GM19043 (cell line): ENCODE measurements at regions not wholly inside any gene's neighbourhood (a gene's known extent, or its start where the extent isn't known, plus 50 kb on each side); places are given as distances from the start of the nearest gene placed in this dataset.
"Not testable (repeated sequence)": the region's sequence is repeated elsewhere in the genome, so short reads cannot be mapped to it uniquely, and the experiment has no call there.

ENCODE experiments used
- ATAC-seq: cut with Tn5 transposase; IDR thresholded peaks from one replicate; pipeline ENCODE4 v1.9.1; 2021; ENCODE audit warnings: low read depth; ENCODE audit not compliant: unreplicated experiment

- ATAC-seq = no peak
Observed at GRCh38 chr2:122251566-122251965, 496.1 kb downstream of the TSN start.

GRCh38 chr2:122255924-122256323 lies 500.5 kb downstream of the TSN start:
- no peak for ATAC-seq

GRCh38 chr2:122261911-122262310 lies 506.5 kb downstream of the TSN start:
- no peak for ATAC-seq

GRCh38 chr2:122263746-122264145 lies 508.3 kb downstream of the TSN start:
- no peak for ATAC-seq

GRCh38 chr2:122266636-122267035 lies 511.2 kb downstream of the TSN start:
- no peak for ATAC-seq

GRCh38 chr2:122267947-122268346 lies 512.5 kb downstream of the TSN start:
- no peak for ATAC-seq

- ATAC-seq = no peak
Observed at GRCh38 chr2:122273785-122274419, 518.5 kb downstream of the TSN start.

- ATAC-seq = no peak
Observed at GRCh38 chr2:122277956-122278355, 522.5 kb downstream of the TSN start.

- ATAC-seq = no peak
Observed at GRCh38 chr2:122300758-122301157, 545.3 kb downstream of the TSN start.

GRCh38 chr2:122307763-122308162 lies 552.3 kb downstream of the TSN start:
- ATAC-seq = no peak

GRCh38 chr2:122315306-122315705 lies 559.9 kb downstream of the TSN start:
- ATAC-seq = no peak

- ATAC-seq = no peak
Observed at GRCh38 chr2:122319539-122320132, 564.2 kb downstream of the TSN start.

- no peak for ATAC-seq
Observed at GRCh38 chr2:122322815-122323214, 567.4 kb downstream of the TSN start.

GRCh38 chr2:122323927-122324326 lies 568.5 kb downstream of the TSN start:
- ATAC-seq = no peak

- no peak for ATAC-seq
Observed at GRCh38 chr2:122326471-122326870, 571.0 kb downstream of the TSN start.

- no peak for ATAC-seq
Observed at GRCh38 chr2:122328816-122329215, 573.4 kb downstream of the TSN start.

GRCh38 chr2:122329278-122329677 lies 573.8 kb downstream of the TSN start:
- ATAC-seq = no peak

GRCh38 chr2:122333932-122334331 lies 578.5 kb downstream of the TSN start:
- ATAC-seq = no peak

- no peak for ATAC-seq
Observed at GRCh38 chr2:122338000-122338399, 582.5 kb downstream of the TSN start.

- peak; percentile 90 for ATAC-seq
Observed at GRCh38 chr2:122340246-122340645, 584.8 kb downstream of the TSN start.

- peak; percentile 9 for ATAC-seq
Observed at GRCh38 chr2:122341007-122341406, 585.6 kb downstream of the TSN start.

GRCh38 chr2:122352151-122352550 lies 596.7 kb downstream of the TSN start:
- ATAC-seq = not testable (repeated sequence)

GRCh38 chr2:122357998-122358397 lies 602.5 kb downstream of the TSN start:
- ATAC-seq = no peak
